HG03108 (cell line): ENCODE measurements at regions not wholly inside any gene's neighbourhood (a gene's known extent, or its start where the extent isn't known, plus 50 kb on each side); places are given as distances from the start of the nearest gene placed in this dataset.

Experiments used
- ATAC-seq: cut with Tn5 transposase; IDR thresholded peaks from one replicate; pipeline ENCODE4 v1.9.1; 2021; ENCODE audit warnings: moderate library complexity; ENCODE audit not compliant: unreplicated experiment

- no peak for ATAC-seq
Observed at GRCh38 chr16:63230421-63231040, 1194.3 kb upstream of the CDH8 start.

DNA sequence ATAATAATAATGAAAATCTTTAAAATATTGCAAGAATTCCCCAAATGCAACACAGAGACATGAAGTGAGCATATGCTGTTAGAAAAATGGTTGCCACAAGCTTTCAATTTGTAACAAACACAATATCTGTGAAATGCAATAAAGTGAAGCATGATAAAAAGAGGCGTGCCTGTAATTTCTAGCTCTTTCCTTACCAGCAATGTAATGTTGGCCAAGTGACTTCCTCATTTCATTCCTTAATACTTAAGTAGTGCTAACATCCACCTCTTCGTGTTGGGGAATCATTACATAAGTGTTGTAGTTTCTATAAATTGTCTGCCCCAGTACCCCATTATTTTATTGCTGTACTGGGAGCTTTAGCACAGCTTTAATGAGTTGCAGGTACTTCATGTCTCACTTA, 1192.0 kb upstream of the CDH8 start:
- no peak for ATAC-seq

DNA sequence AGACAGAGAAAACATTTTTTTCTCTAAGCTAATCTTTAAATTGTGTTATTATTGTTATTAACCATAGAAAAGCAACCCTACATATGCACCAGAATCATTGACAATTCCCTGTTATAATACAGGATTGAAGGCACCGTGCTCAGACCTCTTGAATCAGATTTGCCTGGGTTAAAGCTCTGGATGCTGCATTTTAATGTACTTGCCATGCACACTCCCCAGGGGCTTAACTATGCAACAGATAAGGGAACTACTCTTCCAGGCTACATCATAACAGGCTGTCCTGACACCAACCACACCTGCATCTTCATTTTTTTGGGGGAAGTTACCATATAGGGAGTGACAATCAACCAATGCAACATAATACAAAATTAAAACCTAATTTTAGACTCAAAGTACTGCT, 1187.6 kb upstream of the CDH8 start:
- no peak for ATAC-seq

DNA sequence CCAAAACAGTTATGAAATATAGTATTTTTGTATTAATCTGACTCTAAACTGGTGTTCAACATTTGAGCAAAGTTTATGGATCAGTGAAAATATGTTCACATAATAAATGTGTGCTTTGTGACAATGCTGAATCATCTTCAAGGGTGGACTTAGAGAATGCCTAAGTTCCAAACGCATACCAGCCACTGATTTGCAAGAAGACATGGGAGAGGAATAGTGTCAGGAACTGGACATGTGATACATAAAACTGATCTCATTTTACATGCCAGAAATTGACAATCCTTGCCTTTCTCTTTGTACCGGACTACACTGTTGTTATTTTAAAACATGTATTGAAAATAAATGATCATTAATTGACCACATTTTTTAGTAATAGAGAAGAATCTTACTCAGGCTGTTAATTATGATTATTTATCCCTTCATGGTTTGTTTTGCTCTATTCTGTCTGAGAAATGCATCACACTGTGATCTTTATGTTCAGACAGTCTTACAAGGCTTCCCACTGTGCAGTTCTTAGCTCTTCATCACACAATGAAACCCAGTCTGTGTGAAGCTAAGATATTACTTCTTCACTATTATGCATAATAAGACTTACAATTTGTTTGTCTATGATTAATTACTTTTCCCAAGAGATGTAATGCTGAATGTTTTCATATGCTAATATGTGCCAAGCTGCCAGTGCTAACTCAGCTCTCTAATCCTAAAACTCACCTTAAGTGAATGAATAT, 1180.6 kb upstream of the CDH8 start:
- ATAC-seq: no peak

DNA sequence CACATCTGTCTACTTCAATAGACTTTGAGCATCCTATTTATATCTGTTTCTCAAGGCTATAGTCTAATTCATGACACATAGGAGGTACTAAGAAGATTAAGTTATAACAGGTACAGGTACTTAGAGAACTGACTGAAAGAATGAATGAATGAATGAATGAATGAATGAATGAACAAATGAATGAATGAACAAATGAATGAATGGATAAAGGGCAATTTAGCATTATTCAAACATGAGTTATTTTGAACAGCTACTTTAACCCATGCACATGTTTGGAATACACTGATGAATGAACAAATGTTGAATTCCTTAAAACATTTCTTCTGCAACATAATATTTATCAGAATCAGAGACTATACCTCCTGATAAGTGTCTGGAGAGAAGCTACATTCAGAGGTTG, 1165.6 kb upstream of the CDH8 start:
- ATAC-seq: no peak

DNA sequence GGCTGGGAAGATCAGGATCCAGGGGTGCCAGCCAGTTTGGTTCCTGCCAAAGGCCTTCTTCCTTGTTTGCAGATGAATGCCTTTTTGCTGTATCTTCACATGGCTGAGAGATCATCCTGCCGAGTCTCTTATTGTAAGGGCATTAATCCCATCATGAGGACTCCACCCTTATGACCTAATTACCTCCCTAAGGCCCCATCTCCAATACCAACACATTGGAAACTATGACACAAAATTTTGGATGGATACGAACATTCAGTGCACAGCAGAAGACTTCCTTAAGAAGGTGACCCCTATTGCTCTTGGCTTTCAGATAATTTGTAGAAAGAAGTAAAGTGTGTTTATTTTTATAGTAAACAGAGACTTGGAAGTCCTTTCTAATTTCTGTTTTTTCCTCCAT, 1164.7 kb upstream of the CDH8 start:
- no peak for ATAC-seq

DNA sequence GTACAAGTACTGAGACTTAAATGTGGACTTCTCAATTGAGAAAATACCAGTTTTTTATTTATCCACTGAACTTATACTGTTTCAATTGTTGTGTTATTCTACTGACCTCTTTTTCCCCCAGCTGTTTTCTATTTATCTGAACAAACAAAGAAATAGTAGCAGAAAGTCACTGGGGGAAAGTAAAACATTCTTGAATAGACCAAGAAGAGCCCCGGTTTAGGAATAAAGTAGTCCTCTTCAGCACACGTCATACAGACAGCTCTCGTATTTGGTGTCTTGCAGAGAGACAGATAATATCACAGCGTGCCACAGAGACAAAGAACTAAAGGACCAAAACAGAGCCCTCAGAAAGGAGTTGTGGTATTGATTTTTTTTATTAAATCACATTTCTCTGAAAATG, 1159.1 kb upstream of the CDH8 start:
- no peak for ATAC-seq

GRCh38 chr16:63192980-63193379, 1156.7 kb upstream of the CDH8 start:
- ATAC-seq: no peak

DNA sequence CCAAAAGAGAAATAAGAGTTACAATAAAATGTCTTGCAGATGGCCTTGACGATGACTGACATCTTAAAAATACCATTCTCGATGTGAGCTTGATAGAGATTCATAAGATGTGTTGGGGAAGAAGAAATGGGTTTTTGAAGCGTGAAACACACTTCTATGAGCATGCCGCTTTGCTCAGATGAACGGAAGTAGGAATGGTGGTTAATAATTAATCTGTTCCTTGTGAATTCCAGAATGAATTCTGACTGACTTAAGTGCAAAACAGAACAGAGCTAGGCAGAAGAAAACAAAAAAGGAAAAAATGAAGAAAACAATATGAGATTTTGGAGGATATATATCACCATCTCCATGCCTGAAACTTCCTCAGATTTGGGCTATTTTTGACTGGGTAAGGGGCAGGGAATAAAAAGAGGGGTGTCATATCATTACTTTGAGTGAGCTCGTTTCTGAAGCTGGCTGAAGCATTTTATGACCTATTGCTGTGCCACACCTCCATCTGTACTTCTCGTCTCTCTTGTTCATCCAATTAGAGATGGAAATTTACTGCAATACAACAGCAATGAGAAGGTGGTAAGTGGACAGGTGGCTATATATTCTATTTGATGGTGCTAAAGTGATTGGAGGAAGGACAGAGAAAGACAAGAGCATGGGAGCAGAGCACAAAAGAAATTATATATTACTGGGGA, 1152.0 kb upstream of the CDH8 start:
- ATAC-seq: no peak

DNA sequence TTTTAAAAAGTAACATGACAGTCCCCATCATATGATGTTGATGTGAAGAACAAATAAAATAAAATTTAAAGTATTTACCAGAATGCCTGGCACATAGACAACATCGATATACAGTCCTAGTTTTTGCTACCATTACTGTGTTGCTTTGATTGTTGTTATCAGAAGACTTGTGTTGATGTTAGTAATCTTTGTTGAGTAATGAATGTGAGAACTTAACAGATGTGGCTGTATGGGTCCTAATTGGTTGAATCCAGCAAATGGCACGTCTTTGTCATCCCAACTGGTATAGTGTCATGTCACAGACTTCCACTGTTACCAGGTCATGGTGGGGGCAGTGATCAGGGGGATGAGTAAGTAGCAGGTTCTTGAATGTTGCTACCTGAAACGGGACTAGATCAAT, 1151.4 kb upstream of the CDH8 start:
- ATAC-seq: no peak

GRCh38 chr16:63185235-63185780, 1149.1 kb upstream of the CDH8 start:
- no peak for ATAC-seq

DNA sequence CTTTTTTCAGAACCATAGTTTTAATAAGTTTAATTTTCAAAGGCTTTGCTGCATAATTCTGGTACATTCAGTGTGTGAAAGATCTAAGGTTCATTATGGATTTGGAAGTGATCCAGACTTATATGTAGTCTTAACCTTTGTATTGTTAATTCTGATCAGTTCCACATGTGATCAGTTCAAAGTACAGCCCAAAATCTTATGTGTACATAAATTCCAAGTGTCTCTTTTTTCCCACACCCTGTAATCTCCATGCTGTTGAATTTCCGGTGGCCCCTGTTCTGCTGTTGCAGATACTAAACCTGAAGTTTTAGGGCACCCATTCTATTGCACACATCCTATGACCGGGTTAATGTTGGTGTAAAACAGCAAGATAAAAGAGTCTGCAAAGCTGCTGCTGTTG, 1147.5 kb upstream of the CDH8 start:
- no peak for ATAC-seq

DNA sequence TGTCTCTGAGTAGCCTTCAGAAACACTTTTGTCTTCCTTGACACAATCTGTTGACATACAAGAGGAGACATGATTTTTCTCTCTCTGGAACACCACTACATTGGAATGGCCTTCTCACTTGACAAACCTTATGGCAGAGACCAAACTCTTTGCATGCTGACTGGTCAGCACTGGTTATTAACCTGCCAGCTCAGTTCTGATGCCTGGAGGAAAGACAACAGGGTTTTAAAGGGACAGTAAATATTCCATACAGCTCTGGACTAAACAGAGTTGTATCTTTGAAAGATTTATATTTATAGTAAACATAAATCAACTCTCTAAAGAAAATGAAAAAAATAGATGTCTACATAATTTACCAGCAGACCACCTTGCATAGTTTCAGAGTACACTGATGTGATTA, 1139.1 kb upstream of the CDH8 start:
- no peak for ATAC-seq

DNA sequence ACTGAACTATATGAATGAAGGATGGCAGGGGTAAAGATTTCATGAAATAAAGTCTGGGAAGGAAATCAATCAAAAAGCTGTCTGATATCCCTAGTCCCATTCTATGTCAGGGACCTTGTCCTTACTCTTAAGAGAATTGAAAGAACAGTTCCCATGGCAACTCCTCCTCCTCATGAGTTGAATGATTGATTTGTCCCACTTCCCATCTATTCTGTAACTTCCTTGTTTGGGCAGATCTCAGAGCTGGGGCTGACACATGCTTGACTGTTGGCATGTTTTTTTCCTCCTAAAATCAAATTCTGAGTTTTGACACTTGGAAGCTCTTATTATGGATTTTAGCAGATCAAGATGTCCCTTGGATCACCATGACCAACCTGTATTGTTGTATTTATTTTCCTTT, 1138.6 kb upstream of the CDH8 start:
- ATAC-seq: no peak

DNA sequence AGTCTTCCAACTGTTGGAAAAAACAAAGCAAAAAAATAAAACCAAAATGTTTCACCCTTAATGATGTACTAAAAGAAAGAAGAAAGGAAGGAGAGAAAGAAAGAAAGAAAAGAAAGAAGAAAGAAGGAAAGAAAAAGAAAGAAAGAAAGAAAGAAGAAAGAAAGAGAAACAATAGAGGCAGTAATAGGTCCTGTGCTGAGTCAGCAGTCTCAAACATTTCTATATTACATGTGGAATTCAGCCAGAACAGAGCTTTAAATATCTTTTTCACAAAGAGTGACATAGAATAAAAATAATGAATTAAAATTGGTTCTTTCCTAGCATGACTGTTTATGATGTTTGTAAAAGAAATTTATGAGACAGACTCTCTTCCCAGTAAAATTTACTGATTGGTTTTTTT, 1135.3 kb upstream of the CDH8 start:
- ATAC-seq: no peak

- ATAC-seq: no peak
Observed at GRCh38 chr16:63169100-63169499, 1132.9 kb upstream of the CDH8 start.

DNA sequence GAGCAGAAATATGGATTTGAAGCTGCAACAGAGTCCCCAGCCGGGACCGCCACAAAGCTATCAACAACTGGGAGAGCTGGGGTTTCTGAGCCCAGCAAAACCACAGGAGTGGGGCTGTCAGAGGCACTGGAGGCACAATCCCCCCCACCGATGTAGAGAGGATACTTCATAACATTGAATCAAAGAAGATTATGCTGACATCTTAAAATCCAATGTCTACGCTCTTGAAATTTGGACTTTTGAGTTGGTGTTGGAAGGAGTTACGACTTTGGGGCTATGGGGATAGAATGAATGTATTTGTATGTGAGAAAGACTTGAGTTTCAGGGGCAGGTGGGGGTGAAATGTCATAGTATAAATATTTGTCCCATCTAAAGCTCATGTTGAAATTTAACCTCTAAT, 1121.6 kb upstream of the CDH8 start:
- no peak for ATAC-seq

GRCh38 chr16:63146251-63146650, 1110.0 kb upstream of the CDH8 start:
- no peak for ATAC-seq

DNA sequence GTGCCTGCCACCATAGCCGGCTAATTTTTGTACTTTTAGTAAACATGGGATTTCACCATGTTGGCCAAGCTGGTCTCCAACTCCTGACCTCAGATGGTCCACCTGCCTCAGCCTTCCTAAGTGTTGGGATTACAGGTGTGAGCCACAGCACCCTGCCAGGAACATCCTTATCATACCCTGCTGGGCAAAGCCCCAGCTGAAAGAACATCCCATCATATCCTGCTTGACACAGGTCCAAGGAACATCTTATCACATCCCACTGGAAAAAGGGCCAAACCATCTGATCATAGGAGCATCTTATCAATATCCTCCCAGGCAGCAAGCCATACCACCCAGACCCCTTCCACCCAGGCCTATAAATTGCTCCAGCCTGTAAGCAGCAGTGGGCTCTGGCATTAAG, 1109.2 kb upstream of the CDH8 start:
- no peak for ATAC-seq

DNA sequence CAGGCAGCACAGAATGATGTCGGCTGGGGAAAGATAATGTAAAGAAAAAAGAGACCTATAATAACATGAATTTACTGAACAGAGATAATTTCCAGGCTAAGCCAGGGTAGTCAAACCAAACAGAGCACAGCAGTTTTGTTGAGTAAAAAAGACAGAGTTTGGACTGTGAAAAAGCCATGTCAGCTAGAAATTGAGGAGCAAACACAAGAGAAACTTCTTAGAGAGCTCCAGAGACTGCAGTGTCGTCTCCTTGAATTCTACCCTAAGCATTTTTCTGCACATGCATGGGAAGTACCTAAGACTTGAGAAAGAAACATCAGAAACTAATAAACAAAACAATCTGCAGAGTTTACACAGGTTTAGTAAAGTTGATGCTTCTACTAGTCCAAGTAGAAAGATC, 1098.8 kb upstream of the CDH8 start:
- no peak for ATAC-seq

DNA sequence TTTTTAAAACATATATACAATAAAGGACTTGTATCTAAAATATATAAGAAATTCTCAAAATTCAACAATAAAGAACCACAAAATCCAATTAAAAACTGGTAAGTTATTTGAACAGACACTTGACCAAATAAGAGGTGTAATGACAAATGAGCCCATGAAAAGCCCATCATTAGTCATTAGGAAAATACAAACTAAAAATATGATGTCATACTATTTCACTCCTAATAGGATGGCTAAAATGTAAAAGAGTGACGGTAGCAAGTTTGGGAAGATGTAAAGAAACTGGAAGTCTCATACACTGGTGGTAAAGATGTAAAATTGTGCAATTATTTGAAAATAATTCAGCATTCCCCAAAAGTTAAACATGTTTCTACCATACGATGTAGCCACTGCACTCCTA, 1095.3 kb upstream of the CDH8 start:
- no peak for ATAC-seq

- no peak for ATAC-seq
Observed at GRCh38 chr16:63130942-63131341, 1094.7 kb upstream of the CDH8 start.
